ENCODE measurements at regions not wholly inside any gene's neighbourhood (a gene's known extent, or its start where the extent isn't known, plus 50 kb on each side); places are given as distances from the start of the nearest gene placed in this dataset.

- TF ChIP-seq USF2 (IDR thresholded peaks at IDR 0.05; ENCODE audit: borderline replicate concordance, low read depth, low read length): no peak
- TF ChIP-seq NFIC (IDR thresholded peaks at IDR 0.05; ENCODE audit: borderline replicate concordance): no peak
- no peak for TF ChIP-seq RXRA (IDR thresholded peaks at IDR 0.05; ENCODE audit: borderline replicate concordance, low read depth)
- TF ChIP-seq SMC3 (IDR thresholded peaks at IDR 0.05; ENCODE audit: low read depth, low read length): no peak
- TF ChIP-seq MAX (IDR thresholded peaks at IDR 0.05; ENCODE audit: low read depth): no peak
Observed at GRCh38 chr10:78360284-78360683, 326.6 kb downstream of the RPS24 start (continued).

DNA sequence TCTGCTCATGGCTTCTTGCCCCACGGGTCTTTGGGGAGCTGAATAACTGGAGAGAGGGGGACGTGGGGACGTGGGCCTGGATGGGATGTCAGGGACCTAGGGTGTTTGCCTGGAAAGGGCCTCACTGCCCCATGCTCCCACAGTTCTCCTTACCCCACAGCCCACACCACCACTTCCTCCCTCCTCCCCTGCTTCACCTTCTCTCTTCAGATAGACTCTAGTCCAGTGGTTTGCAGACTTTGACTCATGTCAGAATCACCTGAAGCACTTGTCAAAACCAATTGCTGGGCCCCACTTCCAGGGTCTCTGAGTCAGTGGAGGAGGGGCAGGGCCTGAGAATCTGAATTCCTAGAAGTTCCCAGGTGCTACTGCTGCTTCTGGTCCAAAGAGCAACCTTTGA is 327.4 kb downstream of the RPS24 start:
- Histone ChIP-seq H3K36me3 (replicated peaks in 1 of 2; ENCODE audit: control insufficient read depth in 1 of 2, insufficient read depth in 2 of 2, low read length in 1 of 2) (no peaks in the 10 kb centered on the region), H3K9me3 (no peaks in the 10 kb centered on the region), H3K4me3 (ENCODE audit: low read depth in 2 of 2, low read length in 1 of 2) (no peak overlapping the region), H3K4me1 (ENCODE audit: control insufficient read depth in 1 of 2, insufficient read depth in 2 of 2, low read depth in 1 of 2, low read length in 1 of 2) (peaks cover 0 to 43% of the 10 kb centered on the region in 2 experiments; a peak in 1 of 4 replicates), H3K79me2 (ENCODE audit: insufficient read depth) (no peaks in the 10 kb centered on the region), H4K20me1 (ENCODE audit: insufficient read depth) (no peaks in the 10 kb centered on the region), H2AFZ (ENCODE audit: low read depth) (no peak overlapping the region), H3K9ac (no peak overlapping the region), H3K27me3 (ENCODE audit: insufficient read depth) (no peaks in the 10 kb centered on the region), H3K27ac (ENCODE audit: low read depth in 2 of 2, low read length in 1 of 2) (no peak overlapping the region), H3F3A (replicated peaks; ENCODE audit: insufficient read depth) (no peaks in the 10 kb centered on the region), H3K9me2 (no peaks in the 10 kb centered on the region), H3K4me2 (no peak overlapping the region)
- 89% methylated on average over 3 of the region's 3 CpGs for WGBS (ENCODE audit: low lambda C conversion rate)
- TF ChIP-seq TCF12 (IDR thresholded peaks at IDR 0.05) (no peak), GABPA (IDR thresholded peaks at IDR 0.05; ENCODE audit: low read depth) (no peak), RFX5 (IDR thresholded peaks at IDR 0.05; ENCODE audit: low read length) (no peak), ELF1 (IDR thresholded peaks at IDR 0.05) (no peak), FOXM1 (IDR thresholded peaks at IDR 0.05; ENCODE audit: low read depth) (no peak), YY1 (IDR thresholded peaks at IDR 0.05; ENCODE audit: low read depth) (no peak), RCOR1 (IDR thresholded peaks at IDR 0.05; ENCODE audit: low read length) (no peak), USF1 (IDR thresholded peaks at IDR 0.05; ENCODE audit: borderline replicate concordance, low read depth) (no peak), CHD2 (IDR thresholded peaks at IDR 0.05; ENCODE audit: low read length, partially characterized antibody) (no peak), RAD21 (IDR thresholded peaks at IDR 0.05; ENCODE audit: low read length) (no peak), MEF2A (IDR thresholded peaks at IDR 0.05; ENCODE audit: borderline replicate concordance, low read depth) (no peak), FOSL2 (IDR thresholded peaks at IDR 0.05; ENCODE audit: borderline replicate concordance, low read depth) (no peak)
- TF ChIP-seq, protein P1, sequence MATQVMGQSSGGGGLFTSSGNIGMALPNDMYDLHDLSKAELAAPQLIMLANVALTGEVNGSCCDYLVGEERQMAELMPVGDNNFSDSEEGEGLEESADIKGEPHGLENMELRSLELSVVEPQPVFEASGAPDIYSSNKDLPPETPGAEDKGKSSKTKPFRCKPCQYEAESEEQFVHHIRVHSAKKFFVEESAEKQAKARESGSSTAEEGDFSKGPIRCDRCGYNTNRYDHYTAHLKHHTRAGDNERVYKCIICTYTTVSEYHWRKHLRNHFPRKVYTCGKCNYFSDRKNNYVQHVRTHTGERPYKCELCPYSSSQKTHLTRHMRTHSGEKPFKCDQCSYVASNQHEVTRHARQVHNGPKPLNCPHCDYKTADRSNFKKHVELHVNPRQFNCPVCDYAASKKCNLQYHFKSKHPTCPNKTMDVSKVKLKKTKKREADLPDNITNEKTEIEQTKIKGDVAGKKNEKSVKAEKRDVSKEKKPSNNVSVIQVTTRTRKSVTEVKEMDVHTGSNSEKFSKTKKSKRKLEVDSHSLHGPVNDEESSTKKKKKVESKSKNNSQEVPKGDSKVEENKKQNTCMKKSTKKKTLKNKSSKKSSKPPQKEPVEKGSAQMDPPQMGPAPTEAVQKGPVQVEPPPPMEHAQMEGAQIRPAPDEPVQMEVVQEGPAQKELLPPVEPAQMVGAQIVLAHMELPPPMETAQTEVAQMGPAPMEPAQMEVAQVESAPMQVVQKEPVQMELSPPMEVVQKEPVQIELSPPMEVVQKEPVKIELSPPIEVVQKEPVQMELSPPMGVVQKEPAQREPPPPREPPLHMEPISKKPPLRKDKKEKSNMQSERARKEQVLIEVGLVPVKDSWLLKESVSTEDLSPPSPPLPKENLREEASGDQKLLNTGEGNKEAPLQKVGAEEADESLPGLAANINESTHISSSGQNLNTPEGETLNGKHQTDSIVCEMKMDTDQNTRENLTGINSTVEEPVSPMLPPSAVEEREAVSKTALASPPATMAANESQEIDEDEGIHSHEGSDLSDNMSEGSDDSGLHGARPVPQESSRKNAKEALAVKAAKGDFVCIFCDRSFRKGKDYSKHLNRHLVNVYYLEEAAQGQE (IDR thresholded peaks at IDR 0.05; ENCODE audit: low read depth, low read length): no peak
- POLR2A ChIA-PET: no interaction called here
- CTCF ChIA-PET: interaction anchor here (0.9 to 1.7 kb wide), 3 partner anchors 14 to 57 kb away, joined by 3 to 4 read pairs (median 3); no protein-coding TSS in a partner anchor
- no peak for DNase-seq
